ENCODE measurements at regions not wholly inside any gene's neighbourhood (a gene's known extent, or its start where the extent isn't known, plus 50 kb on each side); places are given as distances from the start of the nearest gene placed in this dataset.

GRCh38 chr13:47420020-47420419, 523.2 kb upstream of the HTR2A start:
- TF ChIP-seq BRCA1 (CRISPR knock-in tag; IDR thresholded peaks at IDR 0.05) (no peak), ZNF687 (CRISPR knock-in tag; IDR thresholded peaks at IDR 0.05) (no peak), CTCF (CRISPR knock-in tag; IDR thresholded peaks at IDR 0.05) (no peak)

Data from HepG2 (cell line).